Keratinocyte (primary cell): ENCODE measurements at regions not wholly inside any gene's neighbourhood (a gene's known extent, or its start where the extent isn't known, plus 50 kb on each side); places are given as distances from the start of the nearest gene placed in this dataset.
"Not testable (repeated sequence)": the region's sequence is repeated elsewhere in the genome, so short reads cannot be mapped to it uniquely, and the experiment has no call there.

Source experiments
- DNase-seq: peaks from one replicate; pipeline ENCODE4 v3.0.0-alpha.2; 2011; ENCODE audit warnings: low read depth, missing footprints, low spot score
- FAIRE-seq: peaks from 2 replicates; lab custom pipeline; 2011; peaks lifted over from hg19 to GRCh38; lab: Jason Lieb, UNC
- H2AFZ ChIP-seq: 2 replicates; pipeline ENCODE4 v1.6.0; 2012; ENCODE audit warnings: low read length, control low read depth, inconsistent platforms; ENCODE audit not compliant: control insufficient read depth
- H3K27ac ChIP-seq: 2 replicates; pipeline ENCODE4 v1.5.1; 2011; ENCODE audit warnings: low read length; ENCODE audit not compliant: control insufficient read depth, insufficient read depth
- H3K27me3 ChIP-seq: 3 replicates; pipeline ENCODE4 v1.6.0; 2011; ENCODE audit warnings: low read length; ENCODE audit not compliant: control insufficient read depth, insufficient read depth; ENCODE audit errors: extremely low read depth
- H3K36me3 ChIP-seq, 2 experiments: 2 replicates in 1 of 2; 3 replicates in 1 of 2; pipeline ENCODE4 v1.5.1; 2011; ENCODE audit warnings: low read length in 2 of 2, mild to moderate bottlenecking in 1 of 2; ENCODE audit not compliant: control insufficient read depth in 2 of 2, insufficient read depth in 2 of 2; ENCODE audit errors: extremely low read depth in 1 of 2
- H3K4me1 ChIP-seq: 3 replicates; pipeline ENCODE4 v1.5.1; 2011; ENCODE audit warnings: low read length; ENCODE audit not compliant: control insufficient read depth, insufficient read depth; ENCODE audit errors: extremely low read depth
- H3K4me2 ChIP-seq: 3 replicates; pipeline ENCODE4 v1.6.0; 2011; ENCODE audit warnings: low read depth, low read length; ENCODE audit not compliant: control insufficient read depth, insufficient read depth; ENCODE audit errors: extremely low read depth
- H3K4me3 ChIP-seq, 3 experiments: fragments of 200-600 bp in 1 of 3; sonication (generic) in 1 of 3; 2 replicates in 2 of 3; 3 replicates in 1 of 3; pipeline ENCODE4 v1.5.1; 2011 to 2016; ENCODE audit warnings: low read length in 3 of 3, mild to moderate bottlenecking in 3 of 3, control low read depth in 2 of 3, inconsistent platforms in 1 of 3, low read depth in 1 of 3, mixed read lengths in 1 of 3, mixed run types in 1 of 3, moderate library complexity in 1 of 3; ENCODE audit not compliant: control insufficient read depth in 2 of 3, insufficient read depth in 2 of 3; ENCODE audit errors: extremely low read depth in 1 of 3
- H3K79me2 ChIP-seq: 2 replicates; pipeline ENCODE4 v1.6.0; 2012; ENCODE audit warnings: low read length; ENCODE audit not compliant: control insufficient read depth, insufficient read depth
- H3K9ac ChIP-seq: 3 replicates; pipeline ENCODE4 v1.6.0; 2011; ENCODE audit warnings: low read length; ENCODE audit not compliant: control insufficient read depth, insufficient read depth; ENCODE audit errors: extremely low read depth
- H3K9me1 ChIP-seq: 3 replicates; pipeline ENCODE4 v1.6.0; 2011; ENCODE audit warnings: low read length; ENCODE audit not compliant: control insufficient read depth, insufficient read depth; ENCODE audit errors: extremely low read depth
- H3K9me3 ChIP-seq: 2 replicates; pipeline ENCODE4 v1.5.1; 2012; ENCODE audit warnings: low read depth, low read length; ENCODE audit not compliant: control insufficient read depth
- H4K20me1 ChIP-seq: 3 replicates; pipeline ENCODE4 v1.6.0; 2011; ENCODE audit warnings: low read length; ENCODE audit not compliant: control insufficient read depth, insufficient read depth; ENCODE audit errors: extremely low read depth
- EZH2 ChIP-seq: IDR thresholded peaks from one replicate; pipeline ENCODE4 v1.6.1; 2012; ENCODE audit warnings: inconsistent platforms, mild to moderate bottlenecking, low read length, moderate library complexity
- dilution Hi-C: fragments of 300-500 bp; cut with MboI; formaldehyde crosslinking; loops from one replicate; pipeline ENCODE4 v1.7.0; 2020; ENCODE audit warnings: low sequenced_read_pairs; ENCODE audit not compliant: extremely low pct_ligation_motif_present
- TF ChIP-seq, protein P1 (sequence below), 3 experiments: IDR thresholded peaks in 1 of 3; conservative IDR thresholded peaks in 1 of 3; optimal IDR thresholded peaks in 1 of 3; 2 replicates in 2 of 3; 3 replicates in 1 of 3; pipeline versions ENCODE3 to v1.5.1; 2011; ENCODE audit warnings: low read length in 3 of 3, mild to moderate bottlenecking in 3 of 3, moderate library complexity in 2 of 3, control low read depth in 1 of 3, inconsistent platforms in 1 of 3; ENCODE audit not compliant: insufficient read depth in 2 of 3; ENCODE audit errors: extremely low read depth in 1 of 3

DNA sequence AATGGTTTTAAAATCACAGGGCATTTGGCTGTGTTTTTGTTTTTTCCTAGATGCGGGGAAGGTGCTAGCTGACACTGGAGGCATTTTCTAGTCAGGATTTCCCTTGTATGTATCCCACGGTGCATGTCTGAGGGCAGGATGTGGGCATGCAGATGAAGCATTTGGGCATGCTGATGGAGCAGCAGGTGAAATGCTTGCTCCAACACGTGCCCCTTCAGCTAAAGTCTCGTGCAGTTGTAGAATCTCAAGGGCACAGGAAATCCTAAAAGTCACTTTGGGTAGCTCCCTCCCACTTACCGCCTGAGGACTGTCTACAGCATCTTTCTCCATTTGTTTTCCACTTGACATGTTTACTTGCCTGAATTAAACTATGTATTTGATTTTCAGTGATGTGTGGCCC, 429.4 kb upstream of the B3GAT1 start:
- TF ChIP-seq EZH2 = no peak
- TF ChIP-seq, protein P1, sequence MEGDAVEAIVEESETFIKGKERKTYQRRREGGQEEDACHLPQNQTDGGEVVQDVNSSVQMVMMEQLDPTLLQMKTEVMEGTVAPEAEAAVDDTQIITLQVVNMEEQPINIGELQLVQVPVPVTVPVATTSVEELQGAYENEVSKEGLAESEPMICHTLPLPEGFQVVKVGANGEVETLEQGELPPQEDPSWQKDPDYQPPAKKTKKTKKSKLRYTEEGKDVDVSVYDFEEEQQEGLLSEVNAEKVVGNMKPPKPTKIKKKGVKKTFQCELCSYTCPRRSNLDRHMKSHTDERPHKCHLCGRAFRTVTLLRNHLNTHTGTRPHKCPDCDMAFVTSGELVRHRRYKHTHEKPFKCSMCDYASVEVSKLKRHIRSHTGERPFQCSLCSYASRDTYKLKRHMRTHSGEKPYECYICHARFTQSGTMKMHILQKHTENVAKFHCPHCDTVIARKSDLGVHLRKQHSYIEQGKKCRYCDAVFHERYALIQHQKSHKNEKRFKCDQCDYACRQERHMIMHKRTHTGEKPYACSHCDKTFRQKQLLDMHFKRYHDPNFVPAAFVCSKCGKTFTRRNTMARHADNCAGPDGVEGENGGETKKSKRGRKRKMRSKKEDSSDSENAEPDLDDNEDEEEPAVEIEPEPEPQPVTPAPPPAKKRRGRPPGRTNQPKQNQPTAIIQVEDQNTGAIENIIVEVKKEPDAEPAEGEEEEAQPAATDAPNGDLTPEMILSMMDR (optimal IDR thresholded peaks at IDR 0.05 in 1 of 3, IDR thresholded peaks at IDR 0.05 in 1 of 3, conservative IDR thresholded peaks at IDR 0.05 in 1 of 3; ENCODE audit: extremely low read depth in 1 of 3, insufficient read depth in 2 of 3, low read length in 3 of 3) = no peak
- no peak overlapping the region for H3K4me3 ChIP-seq
- H3K27me3 ChIP-seq = no peaks in the 10 kb centered on the region
- DNase-seq (no peak), FAIRE-seq (no peak)
- H3K9me3 ChIP-seq = peaks cover 4% of the 10 kb centered on the region
- H3K27ac ChIP-seq = no peak overlapping the region
- no peaks in the 10 kb centered on the region for H3K9me1 ChIP-seq
- no peak overlapping the region for H3K4me2 ChIP-seq
- H3K4me1 ChIP-seq = no peaks in the 10 kb centered on the region
- H4K20me1 ChIP-seq = no peaks in the 10 kb centered on the region
- dilution Hi-C loops = no loop called here
- no peak overlapping the region for H2AFZ ChIP-seq
- no peaks in the 10 kb centered on the region for H3K36me3 ChIP-seq
- no peaks in the 10 kb centered on the region for H3K79me2 ChIP-seq
- no peak overlapping the region for H3K9ac ChIP-seq

DNA sequence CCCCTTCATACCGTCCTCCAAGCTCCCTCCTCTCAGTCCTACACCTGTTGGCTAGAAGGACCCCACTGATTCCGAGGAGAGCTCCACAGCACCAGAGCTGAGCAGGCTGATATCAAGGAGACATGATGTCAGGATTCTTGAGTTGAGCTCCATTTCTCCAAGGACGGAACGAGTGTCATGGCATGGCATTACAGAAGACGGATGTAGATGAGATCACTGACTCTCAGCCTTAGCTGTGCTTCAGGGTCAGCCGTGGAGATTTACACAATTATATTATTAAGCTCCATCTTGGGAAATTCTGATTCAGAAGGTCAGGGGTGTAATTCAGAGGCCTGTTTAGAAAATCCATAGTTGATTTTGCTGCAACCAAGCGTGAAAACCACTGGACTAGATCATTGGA, 428.9 kb upstream of the B3GAT1 start:
- dilution Hi-C loops = no loop called here
- Histone ChIP-seq H3K36me3 (no peaks in the 10 kb centered on the region), H3K9me3 (peaks cover 4% of the 10 kb centered on the region), H3K9ac (no peak overlapping the region), H3K27ac (no peak overlapping the region), H3K27me3 (no peaks in the 10 kb centered on the region), H3K4me3 (no peak overlapping the region), H3K4me1 (no peaks in the 10 kb centered on the region), H4K20me1 (no peaks in the 10 kb centered on the region), H3K9me1 (no peaks in the 10 kb centered on the region), H3K4me2 (no peak overlapping the region), H3K79me2 (no peaks in the 10 kb centered on the region), H2AFZ (no peak overlapping the region)
- TF ChIP-seq, protein P1 (optimal IDR thresholded peaks at IDR 0.05 in 1 of 3, IDR thresholded peaks at IDR 0.05 in 1 of 3, conservative IDR thresholded peaks at IDR 0.05 in 1 of 3; ENCODE audit: extremely low read depth in 1 of 3, insufficient read depth in 2 of 3, low read length in 3 of 3) = no peak
- no peak for TF ChIP-seq EZH2
- DNase-seq (no peak), FAIRE-seq (no peak)

DNA sequence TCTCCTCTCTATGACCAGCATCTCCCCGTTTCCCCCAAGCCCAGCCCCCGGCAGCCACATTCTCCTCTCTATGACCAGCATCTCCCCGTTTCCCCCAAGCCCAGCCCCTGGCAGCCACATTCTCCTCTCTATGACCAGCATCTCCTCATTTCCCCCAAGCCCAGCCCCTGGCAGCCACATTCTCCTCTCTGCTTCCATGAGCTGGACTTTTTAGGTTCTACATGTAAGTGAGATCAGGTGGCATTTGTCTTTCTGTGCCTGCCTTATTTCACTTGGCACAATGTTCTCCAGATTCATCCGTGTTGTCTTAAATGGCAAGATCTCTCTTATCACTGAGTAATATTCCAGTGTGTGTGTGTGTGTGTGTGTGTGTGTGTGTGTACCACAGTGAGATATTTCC, 428.1 kb upstream of the B3GAT1 start:
- H4K20me1 ChIP-seq, dilution Hi-C loops, H2AFZ ChIP-seq, FAIRE-seq, H3K27ac ChIP-seq, H3K4me3 ChIP-seq, H3K9ac ChIP-seq, H3K4me1 ChIP-seq, H3K36me3 ChIP-seq, DNase-seq, H3K79me2 ChIP-seq, H3K4me2 ChIP-seq, H3K27me3 ChIP-seq, H3K9me3 ChIP-seq, H3K9me1 ChIP-seq: not testable (repeated sequence)
